ENCODE measurements at regions not wholly inside any gene's neighbourhood (a gene's known extent, or its start where the extent isn't known, plus 50 kb on each side); places are given as distances from the start of the nearest gene placed in this dataset.
"Not testable (repeated sequence)": the region's sequence is repeated elsewhere in the genome, so short reads cannot be mapped to it uniquely, and the experiment has no call there.

DNA sequence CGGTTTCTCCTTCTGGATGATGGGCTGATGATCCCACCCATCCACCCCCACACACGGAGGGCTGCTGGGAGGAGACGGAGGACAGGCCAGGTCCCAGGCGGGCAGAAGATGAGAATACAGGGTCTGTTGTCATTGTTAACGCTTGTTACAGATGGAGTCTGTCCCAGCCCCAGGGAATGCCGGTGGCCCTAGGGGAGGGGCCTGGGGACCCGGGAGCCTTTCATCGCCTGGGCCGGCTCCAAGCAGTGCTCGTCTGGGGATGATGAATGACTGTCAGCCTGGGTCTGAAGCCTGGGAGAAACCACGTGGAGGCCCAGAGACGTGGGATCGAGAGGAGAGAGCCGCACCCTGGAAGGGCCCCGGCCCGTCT lies 69.2 kb downstream of the UNCX start (continued):
- TF ChIP-seq SP1 (CRISPR knock-in tag; conservative IDR thresholded peaks at IDR 0.05) (no peak), RELA (CRISPR knock-in tag; IDR thresholded peaks at IDR 0.05; ENCODE audit: borderline replicate concordance) (no peak)
- TF ChIP-seq, protein P1, sequence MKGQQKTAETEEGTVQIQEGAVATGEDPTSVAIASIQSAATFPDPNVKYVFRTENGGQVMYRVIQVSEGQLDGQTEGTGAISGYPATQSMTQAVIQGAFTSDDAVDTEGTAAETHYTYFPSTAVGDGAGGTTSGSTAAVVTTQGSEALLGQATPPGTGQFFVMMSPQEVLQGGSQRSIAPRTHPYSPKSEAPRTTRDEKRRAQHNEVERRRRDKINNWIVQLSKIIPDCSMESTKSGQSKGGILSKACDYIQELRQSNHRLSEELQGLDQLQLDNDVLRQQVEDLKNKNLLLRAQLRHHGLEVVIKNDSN (CRISPR knock-in tag; IDR thresholded peaks at IDR 0.05), result no peak
- TF ChIP-seq, protein P2, sequence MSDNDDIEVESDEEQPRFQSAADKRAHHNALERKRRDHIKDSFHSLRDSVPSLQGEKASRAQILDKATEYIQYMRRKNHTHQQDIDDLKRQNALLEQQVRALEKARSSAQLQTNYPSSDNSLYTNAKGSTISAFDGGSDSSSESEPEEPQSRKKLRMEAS (CRISPR knock-in tag; IDR thresholded peaks at IDR 0.05), result no peak
- TF ChIP-seq, protein P3, sequence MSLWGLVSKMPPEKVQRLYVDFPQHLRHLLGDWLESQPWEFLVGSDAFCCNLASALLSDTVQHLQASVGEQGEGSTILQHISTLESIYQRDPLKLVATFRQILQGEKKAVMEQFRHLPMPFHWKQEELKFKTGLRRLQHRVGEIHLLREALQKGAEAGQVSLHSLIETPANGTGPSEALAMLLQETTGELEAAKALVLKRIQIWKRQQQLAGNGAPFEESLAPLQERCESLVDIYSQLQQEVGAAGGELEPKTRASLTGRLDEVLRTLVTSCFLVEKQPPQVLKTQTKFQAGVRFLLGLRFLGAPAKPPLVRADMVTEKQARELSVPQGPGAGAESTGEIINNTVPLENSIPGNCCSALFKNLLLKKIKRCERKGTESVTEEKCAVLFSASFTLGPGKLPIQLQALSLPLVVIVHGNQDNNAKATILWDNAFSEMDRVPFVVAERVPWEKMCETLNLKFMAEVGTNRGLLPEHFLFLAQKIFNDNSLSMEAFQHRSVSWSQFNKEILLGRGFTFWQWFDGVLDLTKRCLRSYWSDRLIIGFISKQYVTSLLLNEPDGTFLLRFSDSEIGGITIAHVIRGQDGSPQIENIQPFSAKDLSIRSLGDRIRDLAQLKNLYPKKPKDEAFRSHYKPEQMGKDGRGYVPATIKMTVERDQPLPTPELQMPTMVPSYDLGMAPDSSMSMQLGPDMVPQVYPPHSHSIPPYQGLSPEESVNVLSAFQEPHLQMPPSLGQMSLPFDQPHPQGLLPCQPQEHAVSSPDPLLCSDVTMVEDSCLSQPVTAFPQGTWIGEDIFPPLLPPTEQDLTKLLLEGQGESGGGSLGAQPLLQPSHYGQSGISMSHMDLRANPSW (CRISPR knock-in tag; conservative IDR thresholded peaks at IDR 0.05; ENCODE audit: low read depth), result no peak
- TF ChIP-seq, protein P4, sequence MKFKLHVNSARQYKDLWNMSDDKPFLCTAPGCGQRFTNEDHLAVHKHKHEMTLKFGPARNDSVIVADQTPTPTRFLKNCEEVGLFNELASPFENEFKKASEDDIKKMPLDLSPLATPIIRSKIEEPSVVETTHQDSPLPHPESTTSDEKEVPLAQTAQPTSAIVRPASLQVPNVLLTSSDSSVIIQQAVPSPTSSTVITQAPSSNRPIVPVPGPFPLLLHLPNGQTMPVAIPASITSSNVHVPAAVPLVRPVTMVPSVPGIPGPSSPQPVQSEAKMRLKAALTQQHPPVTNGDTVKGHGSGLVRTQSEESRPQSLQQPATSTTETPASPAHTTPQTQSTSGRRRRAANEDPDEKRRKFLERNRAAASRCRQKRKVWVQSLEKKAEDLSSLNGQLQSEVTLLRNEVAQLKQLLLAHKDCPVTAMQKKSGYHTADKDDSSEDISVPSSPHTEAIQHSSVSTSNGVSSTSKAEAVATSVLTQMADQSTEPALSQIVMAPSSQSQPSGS (CRISPR knock-in tag; IDR thresholded peaks at IDR 0.05; ENCODE audit: borderline replicate concordance, low read depth), result no peak

DNA sequence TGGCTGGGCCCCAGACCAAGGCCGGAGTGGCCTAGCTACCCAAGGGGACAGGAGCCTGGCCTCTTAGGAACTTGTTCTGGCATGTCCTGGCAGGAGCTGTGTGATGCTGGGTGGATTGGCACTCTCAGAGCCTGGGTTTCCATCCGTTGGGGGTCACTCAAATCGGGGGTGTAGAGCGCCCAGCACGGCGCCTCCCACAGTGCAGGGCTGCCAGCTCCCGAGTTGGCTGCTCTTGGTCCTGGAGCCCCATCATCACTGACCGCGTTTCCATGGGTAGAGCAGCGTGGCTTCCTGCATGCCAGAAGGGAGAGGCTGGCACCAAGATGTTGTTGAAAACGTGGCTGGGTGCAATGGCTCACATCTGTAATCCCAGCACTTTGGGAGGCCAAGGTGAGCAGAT lies 70.3 kb downstream of the UNCX start:
- Mint-ChIP-seq H3K27ac (no peak overlapping the region), H3K36me3 (no peaks in the 10 kb centered on the region), H3K9me3 (peaks cover 7% of the 10 kb centered on the region), H3K27me3 (ENCODE audit: low read depth) (no peaks in the 10 kb centered on the region), H3K4me1 (no peaks in the 10 kb centered on the region), H3K4me3 (no peak overlapping the region)
- ChIA-PET CTCF (interaction anchor here (2.5 kb wide), 1 partner anchor 129 kb away, joined by 6 read pairs; no protein-coding TSS in a partner anchor), POLR2A (interaction anchor here (0.7 kb wide), 1 partner anchor 66 kb away, joined by 4 read pairs; no protein-coding TSS in a partner anchor)
- TF ChIP-seq, protein P5, sequence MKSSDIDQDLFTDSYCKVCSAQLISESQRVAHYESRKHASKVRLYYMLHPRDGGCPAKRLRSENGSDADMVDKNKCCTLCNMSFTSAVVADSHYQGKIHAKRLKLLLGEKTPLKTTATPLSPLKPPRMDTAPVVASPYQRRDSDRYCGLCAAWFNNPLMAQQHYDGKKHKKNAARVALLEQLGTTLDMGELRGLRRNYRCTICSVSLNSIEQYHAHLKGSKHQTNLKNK (CRISPR knock-in tag; IDR thresholded peaks at IDR 0.05), result no peak
- no peak for TF ChIP-seq SOX15 (CRISPR knock-in tag; IDR thresholded peaks at IDR 0.05)
- ATAC-seq (no peak), DNase-seq (ENCODE audit: low spot score) (no peak)

DNA sequence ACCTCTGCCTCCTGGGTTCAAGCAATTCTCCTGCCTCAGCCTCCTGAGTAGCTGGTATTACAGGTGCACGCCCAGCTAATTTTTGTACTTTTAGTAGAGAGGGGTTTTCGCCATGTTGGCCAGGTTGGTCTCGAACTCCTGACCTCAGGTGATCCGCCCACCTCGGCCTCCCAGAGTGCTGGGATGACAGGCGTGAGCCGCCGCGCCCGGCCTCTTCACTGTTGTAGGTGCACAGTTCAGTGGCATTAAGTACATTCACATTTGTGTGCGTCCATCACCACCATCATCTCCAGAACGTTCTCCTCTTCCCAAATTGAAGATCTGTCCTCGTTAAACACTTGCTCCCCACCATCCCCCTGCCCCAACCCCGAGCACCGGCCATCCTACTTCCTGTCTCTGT lies 71.3 kb downstream of the UNCX start:
- ATAC-seq; POLR2A ChIA-PET; CTCF ChIA-PET; DNase-seq (ENCODE audit: low spot score); H3K27me3 Mint-ChIP-seq (ENCODE audit: low read depth); H3K4me1 Mint-ChIP-seq; H3K9me3 Mint-ChIP-seq; H3K27ac Mint-ChIP-seq; H3K36me3 Mint-ChIP-seq; H3K4me3 Mint-ChIP-seq: not testable (repeated sequence)

DNA sequence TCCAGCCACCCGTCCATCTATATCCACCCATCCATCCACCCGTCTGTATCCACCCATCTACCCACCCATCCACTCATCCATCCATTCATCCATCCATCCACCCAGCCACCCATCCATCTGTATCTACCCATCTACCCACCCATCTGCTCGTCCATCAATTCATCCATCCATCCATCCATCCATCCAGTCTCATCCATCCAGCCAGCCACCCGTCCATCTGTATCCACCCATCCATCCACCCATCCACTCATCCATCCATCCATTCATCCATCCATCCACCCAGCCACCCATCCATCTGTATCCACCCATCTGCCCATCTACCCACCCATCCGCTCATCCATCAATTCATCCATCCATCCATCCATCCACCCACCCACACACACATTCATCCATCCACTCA lies 73.2 kb downstream of the UNCX start:
- Mint-ChIP-seq H3K4me1 (no peaks in the 10 kb centered on the region), H3K4me3 (no peak overlapping the region), H3K9me3 (peaks cover 10% of the 10 kb centered on the region), H3K36me3 (no peaks in the 10 kb centered on the region), H3K27me3 (ENCODE audit: low read depth) (no peaks in the 10 kb centered on the region), H3K27ac (no peak overlapping the region)
- no peak for DNase-seq (ENCODE audit: low spot score)
- ChIA-PET POLR2A (no interaction called here), CTCF (no interaction called here)
- no peak for ATAC-seq
- TF ChIP-seq ELF4 (CRISPR knock-in tag; IDR thresholded peaks at IDR 0.05; ENCODE audit: low read depth) (no peak), RELA (CRISPR knock-in tag; IDR thresholded peaks at IDR 0.05; ENCODE audit: borderline replicate concordance) (no peak), PRRX2 (CRISPR knock-in tag; IDR thresholded peaks at IDR 0.05) (no peak), OVOL2 (CRISPR knock-in tag; IDR thresholded peaks at IDR 0.05; ENCODE audit: borderline replicate concordance) (no peak), FOXP1 (CRISPR knock-in tag; IDR thresholded peaks at IDR 0.05; ENCODE audit: borderline replicate concordance) (no peak), SMAD4 (CRISPR knock-in tag; IDR thresholded peaks at IDR 0.05) (no peak)
- TF ChIP-seq, protein P6, sequence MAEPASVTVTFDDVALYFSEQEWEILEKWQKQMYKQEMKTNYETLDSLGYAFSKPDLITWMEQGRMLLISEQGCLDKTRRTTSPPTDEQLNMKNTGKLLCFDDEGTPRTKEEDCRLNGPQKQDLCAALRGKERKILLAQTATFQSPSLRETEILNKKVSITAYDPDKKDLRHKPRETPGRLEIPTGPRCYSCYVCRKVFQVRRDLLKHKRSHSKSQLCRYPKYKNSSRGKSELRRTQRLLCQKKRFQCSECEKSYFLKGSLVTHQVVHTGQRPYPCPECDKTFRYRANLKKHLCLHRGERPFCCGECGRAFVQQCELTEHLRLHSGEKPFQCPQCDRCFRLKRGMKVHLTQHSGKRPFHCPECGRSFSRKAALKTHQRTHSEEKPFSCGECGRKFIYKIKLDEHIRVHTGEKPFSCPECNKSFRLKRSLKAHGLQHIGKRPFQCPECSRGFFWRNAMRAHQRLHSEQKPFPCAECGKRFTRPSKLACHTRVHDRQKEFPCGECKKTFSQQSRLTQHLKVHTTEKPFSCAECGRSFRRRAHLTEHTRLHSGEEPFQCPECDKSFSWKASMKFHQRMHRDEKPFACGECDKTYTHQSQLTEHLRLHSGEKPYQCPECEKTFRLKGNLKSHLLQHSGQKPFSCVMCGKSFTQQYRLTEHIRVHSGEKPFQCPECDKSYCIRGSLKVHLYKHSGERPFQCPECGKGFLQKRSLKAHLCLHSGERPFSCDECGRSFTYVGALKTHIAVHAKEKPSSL (CRISPR knock-in tag; conservative IDR thresholded peaks at IDR 0.05), result no peak
- TF ChIP-seq, protein P7, sequence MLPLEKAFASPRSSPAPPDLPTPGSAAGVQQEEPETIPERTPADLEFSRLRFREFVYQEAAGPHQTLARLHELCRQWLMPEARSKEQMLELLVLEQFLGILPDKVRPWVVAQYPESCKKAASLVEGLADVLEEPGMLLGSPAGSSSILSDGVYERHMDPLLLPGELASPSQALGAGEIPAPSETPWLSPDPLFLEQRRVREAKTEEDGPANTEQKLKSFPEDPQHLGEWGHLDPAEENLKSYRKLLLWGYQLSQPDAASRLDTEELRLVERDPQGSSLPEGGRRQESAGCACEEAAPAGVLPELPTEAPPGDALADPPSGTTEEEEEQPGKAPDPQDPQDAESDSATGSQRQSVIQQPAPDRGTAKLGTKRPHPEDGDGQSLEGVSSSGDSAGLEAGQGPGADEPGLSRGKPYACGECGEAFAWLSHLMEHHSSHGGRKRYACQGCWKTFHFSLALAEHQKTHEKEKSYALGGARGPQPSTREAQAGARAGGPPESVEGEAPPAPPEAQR (CRISPR knock-in tag; IDR thresholded peaks at IDR 0.05), result no peak

All from WTC11 (cell line).